GM19043 (cell line): ENCODE measurements at regions not wholly inside any gene's neighbourhood (a gene's known extent, or its start where the extent isn't known, plus 50 kb on each side); places are given as distances from the start of the nearest gene placed in this dataset.

ENCODE experiments used
- ATAC-seq: cut with Tn5 transposase; IDR thresholded peaks from one replicate; pipeline ENCODE4 v1.9.1; 2021; ENCODE audit warnings: low read depth; ENCODE audit not compliant: unreplicated experiment

DNA sequence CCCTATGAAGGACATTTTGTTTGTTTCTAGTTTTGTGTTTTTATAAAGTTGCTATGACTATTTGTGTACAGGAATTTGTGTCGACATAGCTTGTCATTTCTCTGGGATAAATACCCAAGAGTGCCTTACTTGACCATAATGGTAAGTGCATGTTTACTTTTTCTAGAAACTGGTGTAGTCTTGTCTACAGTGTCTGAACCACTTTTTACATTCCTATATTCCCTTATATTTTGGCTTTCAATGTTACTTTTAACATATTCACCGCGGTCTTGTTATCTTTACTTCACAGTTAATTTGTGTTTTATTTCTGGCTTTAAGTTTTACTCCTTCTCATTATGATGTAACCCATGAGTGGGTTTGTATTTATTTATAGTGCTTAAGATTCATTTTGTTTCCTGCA is 444.4 kb upstream of the RGS17 start:
- ATAC-seq: no peak

DNA sequence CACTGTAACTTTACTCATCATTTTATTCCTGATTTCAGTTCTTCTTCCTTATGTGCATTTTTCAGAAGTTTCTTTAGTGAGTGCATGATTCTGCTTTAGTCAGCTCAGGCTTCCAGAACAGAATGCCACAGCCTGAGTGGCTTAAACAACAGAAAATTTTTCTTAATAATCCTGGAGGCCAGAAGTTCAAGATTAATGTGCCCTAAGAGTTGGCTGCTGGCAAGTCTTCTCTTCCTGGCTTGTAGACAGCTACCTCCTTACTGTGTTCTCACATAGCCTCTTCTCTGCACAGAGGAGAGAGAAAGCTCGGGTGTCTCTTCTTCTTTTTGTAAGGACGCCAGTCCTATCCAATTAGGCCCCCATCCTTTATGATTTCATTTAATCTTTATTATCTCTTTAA is 443.1 kb upstream of the RGS17 start:
- no peak for ATAC-seq

- no peak for ATAC-seq
These were observed 441.3 kb upstream of the RGS17 start for GRCh38 chr6:153572371-153572770.

- no peak for ATAC-seq
These were observed 437.5 kb upstream of the RGS17 start for GRCh38 chr6:153568628-153569027.

DNA sequence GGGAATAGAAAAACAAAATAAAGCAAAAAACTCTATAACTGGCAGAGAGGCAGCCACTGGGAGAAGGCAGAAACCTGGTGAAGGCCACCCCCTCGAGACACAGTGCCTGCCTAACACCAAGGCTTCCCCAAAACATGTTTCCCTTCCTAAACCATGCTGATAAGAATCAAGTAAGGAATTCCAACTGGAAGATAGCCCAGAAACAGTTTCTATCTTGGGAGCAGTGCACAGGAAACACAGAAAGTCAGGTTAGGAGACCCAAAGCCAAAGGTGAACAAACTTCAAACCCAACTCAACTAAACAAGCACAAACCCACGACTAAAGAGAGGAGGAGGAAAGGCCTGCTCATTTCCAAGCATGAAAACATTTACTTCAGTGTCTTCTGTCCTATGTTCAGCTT is 433.7 kb upstream of the RGS17 start:
- ATAC-seq: no peak

- no peak for ATAC-seq
These were observed 431.9 kb upstream of the RGS17 start for GRCh38 chr6:153563001-153563400.

- ATAC-seq: no peak
These were observed 422.5 kb upstream of the RGS17 start for GRCh38 chr6:153553627-153554026.

DNA sequence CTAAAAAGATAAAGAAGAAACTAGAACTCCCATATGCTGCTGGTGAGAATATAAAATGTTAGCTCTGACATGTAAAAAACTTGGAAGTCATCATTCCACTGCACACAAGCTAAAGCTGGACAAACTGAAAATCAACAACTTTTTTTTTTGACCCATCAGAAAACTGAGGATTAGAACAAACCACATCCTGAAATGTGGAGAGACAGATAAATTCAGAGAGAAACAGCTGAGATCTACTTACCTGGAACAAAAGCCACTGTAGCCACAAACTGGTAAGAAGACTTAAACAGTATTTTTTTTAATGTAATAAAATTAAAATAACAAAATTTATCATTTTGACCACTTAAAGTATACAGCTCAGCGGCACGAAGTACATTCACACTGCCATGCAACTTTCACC is 408.5 kb upstream of the RGS17 start:
- ATAC-seq: no peak

- no peak for ATAC-seq
These were observed 407.4 kb upstream of the RGS17 start for GRCh38 chr6:153538491-153538890.

DNA sequence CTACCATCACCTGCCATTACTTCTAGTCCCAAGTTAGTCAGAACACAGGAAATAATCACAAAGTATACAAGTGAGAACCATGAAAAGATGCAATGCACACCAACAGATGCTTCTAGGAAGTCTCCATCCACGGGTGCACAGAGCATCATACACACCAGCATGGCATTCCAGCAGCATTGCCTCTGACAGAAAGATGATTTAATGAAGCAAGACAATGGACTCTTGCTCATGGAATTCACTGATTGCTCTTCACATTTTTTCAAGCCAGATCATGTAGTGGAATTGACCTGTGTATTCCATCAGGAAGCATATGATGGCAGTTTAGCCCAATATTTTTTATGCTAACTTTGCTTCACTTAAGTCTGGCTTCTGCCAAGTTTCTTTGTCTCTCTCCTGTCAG is 406.3 kb upstream of the RGS17 start:
- no peak for ATAC-seq

DNA sequence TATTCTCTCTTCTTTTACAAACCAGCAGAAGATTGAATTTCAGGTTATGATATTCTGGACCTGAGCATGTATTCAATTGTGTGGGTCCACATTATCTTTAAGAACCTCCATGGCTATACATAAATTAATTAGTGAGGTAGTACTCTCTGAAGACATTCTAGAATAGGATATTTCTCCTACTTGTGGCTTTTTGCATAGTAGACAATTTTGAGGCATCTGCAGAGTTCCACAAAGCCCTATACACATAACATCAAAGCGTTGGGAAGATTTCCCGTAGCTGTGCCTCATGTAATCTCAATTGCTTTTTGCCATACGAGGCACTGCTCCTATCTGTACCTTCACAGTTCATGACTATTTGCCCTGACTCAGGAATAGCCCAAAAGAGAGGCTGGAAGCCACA is 395.4 kb upstream of the RGS17 start:
- no peak for ATAC-seq

- no peak for ATAC-seq
These were observed 394.9 kb upstream of the RGS17 start for GRCh38 chr6:153525998-153526397.

DNA sequence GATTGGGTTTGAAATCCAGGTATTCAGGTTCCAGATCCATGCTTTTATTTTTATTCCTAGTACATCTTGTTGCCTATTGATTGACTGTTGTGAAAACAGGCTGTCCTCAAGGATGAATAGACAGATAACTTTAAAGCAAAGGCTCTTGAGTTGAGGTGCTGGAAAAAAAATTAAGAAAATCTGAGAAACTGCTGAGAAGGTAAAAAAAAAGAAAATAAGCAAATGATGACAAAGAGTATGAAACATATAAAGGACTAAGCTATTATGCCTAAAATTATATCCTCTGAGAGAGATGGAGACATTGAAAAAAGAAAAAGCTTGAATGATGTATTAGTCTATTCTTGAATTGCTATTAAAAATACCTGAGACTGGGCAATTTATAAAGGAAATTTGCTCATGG is 392.3 kb upstream of the RGS17 start:
- ATAC-seq: no peak

DNA sequence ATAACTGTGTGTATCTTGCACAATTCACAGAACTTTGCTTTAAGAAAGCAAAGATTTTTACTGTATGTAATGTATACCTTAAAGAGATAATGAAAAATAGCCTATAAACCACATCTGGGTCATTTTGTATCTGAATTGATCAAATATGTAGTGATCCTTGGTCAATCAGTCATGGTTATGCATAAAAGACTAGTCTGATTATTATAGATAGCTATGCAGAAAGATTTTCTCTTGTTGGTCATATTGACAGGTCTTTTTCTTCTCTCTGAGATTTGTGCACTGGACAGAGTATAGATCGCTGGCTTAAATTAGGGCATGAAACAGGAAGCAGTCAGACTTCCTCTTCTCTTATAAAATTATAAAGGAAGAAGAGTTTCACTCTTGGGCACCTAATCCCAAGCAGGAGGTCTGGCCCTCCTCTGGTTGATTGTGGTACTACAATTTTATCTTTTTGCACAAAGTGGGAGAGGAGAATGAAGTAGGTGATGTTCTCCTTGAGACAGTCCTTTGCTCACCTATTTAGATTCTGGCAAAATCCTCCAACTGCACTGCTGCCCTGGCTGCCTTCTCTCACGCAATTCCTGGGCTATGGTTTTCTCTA is 380.9 kb upstream of the RGS17 start:
- ATAC-seq: peak; percentile 86

GRCh38 chr6:153503810-153504209 is 372.7 kb upstream of the RGS17 start:
- ATAC-seq: no peak

DNA sequence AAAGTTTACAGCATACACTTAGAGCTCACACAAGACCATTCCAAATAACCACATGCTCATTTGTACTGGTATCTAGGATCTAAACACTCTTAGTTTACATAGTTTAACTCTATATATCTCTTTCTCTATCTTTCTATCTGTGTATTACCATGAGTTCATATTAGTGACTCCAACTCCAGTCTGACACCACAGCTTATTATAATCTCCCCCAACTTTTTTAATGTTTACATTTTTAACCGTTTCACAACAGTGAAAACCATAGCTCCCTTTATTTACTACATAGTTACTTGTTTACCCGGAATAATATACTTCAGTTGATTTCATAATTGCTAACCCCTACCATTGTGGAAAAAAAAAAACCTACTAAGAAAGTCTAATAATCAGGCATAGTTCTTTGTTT is 362.4 kb upstream of the RGS17 start:
- no peak for ATAC-seq

DNA sequence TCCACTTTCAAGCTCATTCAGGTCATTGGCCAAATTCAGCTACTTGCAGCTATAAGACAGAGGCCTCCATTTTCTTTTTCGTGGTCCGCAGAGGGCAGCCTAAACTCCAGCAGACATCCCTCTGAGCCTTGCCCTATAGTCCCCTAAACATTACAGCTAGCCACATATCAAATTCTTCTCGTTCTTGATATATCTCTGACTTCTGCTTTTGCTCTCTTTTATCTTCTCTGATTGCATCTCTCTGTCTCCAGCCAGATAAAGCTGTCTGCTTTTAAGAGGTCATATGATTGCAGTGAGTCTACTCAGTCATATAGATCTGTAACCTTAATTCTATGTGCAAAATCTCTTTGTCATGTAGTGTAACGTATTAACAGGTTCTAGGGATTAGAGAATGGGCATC is 358.4 kb upstream of the RGS17 start:
- ATAC-seq: no peak

GRCh38 chr6:153488267-153488666 is 357.2 kb upstream of the RGS17 start:
- ATAC-seq: no peak

DNA sequence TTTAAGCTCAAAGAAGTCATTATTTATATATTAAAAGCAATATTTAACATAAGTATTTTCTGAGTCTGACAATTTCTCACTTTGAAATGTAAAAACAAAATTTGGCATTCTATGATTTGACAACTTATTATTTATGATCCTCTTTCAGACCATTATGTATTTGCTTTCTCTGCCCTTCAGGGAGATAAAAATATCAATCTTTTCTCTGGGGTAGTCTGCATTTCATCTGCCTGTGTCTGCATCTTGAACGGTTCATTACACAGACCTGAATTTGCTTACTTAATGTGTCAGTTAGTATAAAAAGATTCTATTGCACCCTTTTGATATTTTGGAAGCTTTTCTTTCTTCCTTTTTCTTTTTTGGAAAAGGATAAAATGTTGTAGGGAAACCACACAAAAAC is 354.0 kb upstream of the RGS17 start:
- ATAC-seq: no peak

GRCh38 chr6:153484056-153484455 is 353.0 kb upstream of the RGS17 start:
- ATAC-seq: no peak

DNA sequence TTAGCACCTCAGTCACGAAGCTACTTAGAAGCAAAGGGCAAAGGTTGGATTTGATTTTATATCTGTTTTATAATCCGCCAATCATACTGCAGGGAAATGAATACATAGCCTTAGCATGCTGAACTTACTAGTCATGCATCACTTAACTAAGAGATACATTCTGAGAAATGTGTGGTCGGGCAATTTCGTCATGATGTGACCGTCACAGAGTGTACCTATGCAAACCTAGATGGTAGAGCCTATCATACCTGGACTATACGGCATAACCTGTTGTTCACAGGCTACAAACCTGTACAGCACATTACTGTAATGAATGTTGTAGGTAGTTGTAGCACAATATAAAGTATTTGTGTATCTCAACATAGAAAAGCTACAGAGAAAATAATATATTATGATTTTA is 345.2 kb upstream of the RGS17 start:
- ATAC-seq: no peak

DNA sequence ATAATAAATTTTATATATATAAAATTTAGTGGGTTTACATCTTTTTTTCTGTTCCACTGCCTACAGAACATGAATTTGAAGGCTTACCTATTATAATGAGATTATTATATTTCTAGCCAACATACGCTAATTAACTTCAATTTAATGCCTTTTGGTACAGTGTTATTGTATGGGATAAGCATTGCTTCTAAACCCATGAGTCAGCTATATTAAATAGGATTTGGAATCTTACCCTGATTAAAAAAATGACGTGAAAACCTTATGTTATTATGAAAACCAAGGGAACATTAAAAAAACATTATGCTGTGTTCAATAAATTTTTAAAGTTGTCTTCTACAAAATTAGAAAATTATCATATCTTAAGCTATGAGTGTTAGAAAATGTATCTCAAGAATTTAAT is 334.0 kb upstream of the RGS17 start:
- no peak for ATAC-seq

DNA sequence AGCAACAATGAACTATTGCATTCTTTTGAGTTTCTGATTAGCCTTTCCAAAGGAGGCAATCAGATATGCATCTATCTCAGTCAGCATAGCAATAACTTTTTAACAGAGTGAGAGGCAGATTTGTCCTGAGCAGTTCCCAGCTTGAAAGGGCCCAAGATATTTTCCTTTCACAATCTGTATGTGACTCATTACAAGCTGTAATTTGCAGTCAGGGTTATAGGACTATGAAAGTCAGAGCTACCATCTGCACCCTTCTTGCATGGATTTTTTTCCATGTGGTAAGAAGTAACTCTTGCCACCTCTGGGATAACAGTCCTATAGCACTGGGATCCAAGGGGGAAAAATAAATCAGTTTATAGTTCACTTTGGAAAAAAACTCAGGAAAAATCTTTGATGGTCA is 318.2 kb upstream of the RGS17 start:
- ATAC-seq: no peak
